Endothelial cell of hepatic sinusoid (primary cell): ENCODE measurements at regions not wholly inside any gene's neighbourhood (a gene's known extent, or its start where the extent isn't known, plus 50 kb on each side); places are given as distances from the start of the nearest gene placed in this dataset.
"Not testable (repeated sequence)": the region's sequence is repeated elsewhere in the genome, so short reads cannot be mapped to it uniquely, and the experiment has no call there.

Experiments used
- in situ Hi-C: cut with HindIII; loops from 2 replicates; pipeline ENCODE4 v1.10.0; 2017; ENCODE audit warnings: low sequenced_read_pairs

DNA sequence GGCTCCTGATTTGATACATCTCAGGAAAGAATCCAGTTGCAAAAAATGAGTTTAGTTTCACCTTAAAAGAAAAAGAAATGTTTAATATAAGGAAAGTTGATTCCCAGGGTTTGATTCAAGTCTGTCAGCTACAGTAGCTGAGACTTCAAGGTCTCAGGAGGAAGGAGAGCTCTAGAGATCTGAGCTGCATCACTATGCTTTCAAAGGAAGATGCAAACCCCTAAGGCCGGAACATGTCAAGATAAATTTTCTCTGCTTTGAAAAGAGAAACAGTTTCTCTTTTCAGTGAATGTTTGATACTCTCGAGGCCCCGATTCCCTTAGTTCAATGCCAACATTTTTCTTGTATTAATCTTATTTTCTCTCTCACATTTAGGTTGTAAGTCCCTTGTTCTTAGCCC, 128.6 kb downstream of the RGPD3 start:
- in situ Hi-C loops: no loop called here

DNA sequence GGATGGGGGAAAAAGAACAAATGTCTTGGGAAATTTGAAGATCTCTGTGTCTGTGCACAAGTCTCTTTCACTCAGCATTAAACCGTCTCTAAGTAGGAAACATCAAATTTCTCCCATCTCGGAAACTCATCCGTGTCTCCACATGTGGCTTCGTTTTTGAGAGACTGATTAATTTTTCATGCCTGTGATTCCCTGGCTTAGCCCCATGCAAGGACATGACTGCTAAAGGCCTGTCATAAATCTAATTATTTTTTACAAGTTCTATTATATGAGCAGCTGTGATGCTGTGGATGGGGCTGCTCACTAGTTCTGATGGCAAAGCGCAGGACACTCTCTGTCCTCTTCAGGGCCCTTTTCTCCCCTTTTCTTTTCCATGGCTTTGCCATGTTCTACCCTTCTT, 129.1 kb downstream of the RGPD3 start:
- in situ Hi-C loops: no loop called here

DNA sequence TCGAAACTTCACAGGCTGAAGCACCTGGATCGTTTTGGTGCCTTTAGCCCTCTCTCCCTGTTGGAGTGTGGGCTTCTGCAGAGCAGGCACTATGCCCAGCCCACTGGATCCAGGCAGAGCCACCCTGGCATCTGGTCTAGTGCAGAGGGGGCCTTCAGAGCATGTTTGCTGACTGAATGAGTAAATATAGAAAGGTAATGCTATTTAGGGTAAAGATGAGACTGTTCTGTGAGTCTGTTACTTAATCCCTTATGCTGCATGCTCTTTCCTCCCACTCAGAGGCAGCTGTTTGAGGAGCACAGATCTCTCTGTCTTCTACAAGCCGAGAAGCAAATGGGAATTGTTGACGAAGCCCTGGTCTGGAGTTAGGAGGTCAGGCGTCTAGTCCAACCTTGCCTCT, 130.2 kb downstream of the RGPD3 start:
- in situ Hi-C loops: no loop called here

DNA sequence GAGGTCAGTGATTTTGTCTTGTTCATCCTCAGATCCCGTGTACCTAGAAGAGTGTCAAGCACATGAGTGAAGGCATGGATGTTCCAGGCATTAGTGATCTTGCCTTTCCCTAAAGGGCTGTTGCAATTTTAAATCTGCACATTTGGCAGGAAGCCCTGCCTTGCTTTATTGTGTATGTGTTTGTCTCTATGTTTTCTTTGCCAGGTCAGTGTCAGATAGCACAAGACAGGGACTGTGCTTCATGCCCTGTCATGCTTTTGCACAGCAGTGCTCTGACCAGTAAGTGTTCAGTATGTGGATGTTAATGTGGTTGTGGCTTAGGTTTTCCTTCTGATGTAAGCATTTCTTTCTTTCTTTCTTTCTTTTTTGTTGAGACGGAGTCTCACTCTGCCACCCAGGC, 131.5 kb downstream of the RGPD3 start:
- in situ Hi-C loops: no loop called here

DNA sequence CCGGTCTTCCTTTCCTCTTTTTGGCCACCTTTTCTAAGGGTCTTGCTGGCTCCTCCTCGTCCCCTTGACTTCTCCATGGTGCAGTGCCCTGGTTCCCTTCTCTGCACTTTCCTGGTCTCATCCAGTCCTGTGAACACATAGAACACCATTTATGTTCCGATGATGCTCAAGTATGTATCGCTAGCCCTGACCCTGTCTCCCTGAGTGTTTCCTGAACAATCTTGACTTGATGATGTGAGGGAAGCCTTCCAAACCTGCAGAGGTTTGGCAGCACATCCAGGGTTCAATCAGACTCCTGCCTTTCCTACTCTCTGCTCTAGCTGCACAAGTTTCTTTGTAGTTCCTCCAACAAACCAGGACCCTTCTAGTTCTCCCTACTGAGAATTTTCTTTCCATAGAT, 132.1 kb downstream of the RGPD3 start:
- in situ Hi-C loops: no loop called here

DNA sequence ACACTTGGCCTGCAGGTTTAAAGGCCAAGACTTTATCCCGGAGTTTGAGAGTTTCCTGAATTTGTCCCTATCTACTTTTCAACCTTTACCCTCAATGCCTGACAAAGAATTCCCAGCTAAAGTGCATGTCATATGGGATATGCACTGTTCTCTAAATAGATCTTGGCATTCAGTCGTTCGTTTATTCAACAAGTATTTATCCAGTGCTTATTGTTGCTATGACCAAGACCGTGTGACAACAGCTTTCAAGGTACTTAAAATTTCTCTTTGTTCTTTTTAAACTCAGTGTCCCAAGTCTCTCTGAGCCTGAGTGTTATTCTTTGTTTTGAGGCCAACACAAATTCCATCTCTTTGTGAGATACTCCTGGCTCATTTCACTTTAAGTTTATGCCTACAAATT, 133.4 kb downstream of the RGPD3 start:
- in situ Hi-C loops: no loop called here

DNA sequence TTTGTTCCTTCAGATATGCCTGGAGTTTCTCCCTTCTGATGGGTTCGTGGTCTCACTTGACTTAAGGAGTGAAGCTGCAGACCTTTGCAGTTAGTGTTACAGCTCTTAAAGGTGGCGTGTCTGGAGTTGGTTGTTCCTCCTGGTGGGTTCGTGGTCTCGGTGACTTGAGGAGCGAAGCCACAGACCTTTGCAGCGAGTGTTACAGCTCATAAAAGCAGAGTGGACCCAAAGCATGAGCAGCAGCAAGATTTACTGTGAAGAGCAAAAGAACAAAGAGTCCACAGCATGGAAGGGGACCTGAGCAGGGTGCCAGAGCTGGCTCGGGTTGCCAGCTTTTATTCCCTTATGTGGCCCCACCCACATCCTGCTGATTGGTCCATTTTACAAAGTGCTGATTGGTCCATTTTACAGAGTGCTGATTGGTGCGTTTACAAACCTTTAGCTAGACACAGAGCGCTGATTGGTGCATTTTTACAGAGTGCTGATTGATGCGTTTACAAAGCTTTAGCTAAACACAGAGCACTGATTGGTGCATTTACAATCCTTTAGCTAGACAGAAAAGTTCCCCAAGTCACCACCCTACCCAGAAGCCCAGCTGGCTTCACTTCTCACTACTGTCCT, 134.8 kb downstream of the RGPD3 start:
- in situ Hi-C loops: not testable (repeated sequence)

DNA sequence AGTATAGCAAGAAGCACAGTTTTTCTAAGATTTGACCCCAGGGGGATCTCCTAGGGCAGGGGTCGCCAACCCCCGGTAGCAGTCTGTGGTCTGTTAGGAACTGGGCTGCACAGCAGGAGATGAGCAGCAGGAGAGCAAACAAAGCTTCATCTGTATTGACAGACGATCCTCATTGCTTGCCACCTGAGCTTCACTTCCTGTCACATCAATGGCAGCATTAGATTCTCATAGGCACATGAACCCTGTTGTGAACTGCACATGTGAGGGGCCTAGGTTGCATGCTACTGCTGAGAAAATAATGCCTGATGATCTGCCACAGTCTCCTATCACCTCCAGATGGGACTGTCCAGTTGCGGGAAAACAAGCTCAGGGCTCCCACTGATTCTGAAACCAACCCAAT, 136.2 kb downstream of the RGPD3 start:
- in situ Hi-C loops: no loop called here

DNA sequence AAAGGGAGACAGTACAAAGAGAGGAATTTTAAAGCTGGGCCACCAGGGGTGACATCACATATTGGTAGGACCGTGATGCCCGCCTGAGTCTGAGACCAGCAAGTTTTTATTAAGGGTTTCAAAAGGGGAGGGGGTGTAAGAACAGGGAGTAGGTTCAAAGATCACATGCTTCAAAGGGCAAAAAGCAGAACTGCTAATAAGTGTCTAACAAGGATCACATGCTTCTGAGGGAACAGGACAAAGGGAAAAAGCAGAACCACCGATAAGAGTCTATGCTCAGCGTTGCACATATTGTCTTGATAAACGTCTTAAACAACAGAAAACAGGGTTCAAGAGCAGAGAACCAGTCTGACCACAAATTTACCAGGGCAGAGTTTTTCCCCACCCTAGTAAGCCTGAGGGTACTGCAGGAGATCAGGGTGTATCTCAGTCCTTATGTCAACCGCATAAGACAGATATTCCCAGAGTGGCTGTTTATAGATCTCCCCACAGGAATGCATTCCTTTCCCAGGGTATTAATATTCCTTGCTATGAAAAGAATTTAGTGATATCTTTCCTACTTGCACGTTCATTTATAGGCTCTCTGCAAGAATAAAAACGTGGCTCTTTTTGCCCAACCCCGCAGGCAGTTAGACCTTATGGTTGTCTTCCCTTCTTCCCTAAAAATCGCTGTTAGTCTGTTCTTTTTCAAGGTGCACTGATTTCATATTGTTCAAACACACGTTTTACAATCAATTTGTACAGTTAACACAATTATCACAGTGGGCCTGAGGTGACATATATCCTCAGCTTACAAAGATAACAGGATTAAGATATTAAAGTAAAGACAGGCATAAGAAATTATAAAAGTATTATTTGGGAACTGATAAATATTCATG, 136.5 kb upstream of the UXS1 start:
- in situ Hi-C loops: not testable (repeated sequence)

DNA sequence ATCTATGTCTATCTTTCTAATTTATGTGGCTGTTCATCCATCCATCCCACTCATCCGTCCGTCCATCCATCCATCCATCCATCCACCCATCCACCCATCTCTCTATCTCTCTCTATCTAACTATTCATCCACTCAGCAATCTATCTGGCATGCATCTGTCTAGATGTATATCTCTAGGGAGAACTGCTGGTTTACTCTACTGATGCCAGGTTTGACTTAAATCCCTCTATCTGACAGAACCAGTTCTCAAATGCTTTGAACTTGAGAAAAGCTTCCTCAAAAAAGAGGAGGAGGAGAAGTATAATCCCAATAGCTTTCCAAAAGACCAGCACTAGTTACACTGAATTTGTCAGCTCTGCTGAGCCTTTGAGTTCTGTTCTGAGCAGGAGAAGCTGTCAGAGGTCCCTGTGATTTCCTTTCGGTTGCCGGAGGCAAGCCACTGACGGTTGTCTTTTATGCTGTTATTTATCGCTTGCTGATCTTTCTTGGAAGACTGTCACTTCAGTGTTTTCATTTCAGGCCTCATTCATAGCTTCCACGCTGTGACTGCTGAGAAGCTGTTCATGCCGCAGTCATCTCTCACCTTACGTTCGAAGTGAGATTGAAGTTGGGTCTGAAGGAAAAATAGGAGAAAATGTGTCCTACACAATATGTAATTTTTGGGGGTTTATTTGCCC, 129.4 kb upstream of the UXS1 start:
- in situ Hi-C loops: no loop called here

DNA sequence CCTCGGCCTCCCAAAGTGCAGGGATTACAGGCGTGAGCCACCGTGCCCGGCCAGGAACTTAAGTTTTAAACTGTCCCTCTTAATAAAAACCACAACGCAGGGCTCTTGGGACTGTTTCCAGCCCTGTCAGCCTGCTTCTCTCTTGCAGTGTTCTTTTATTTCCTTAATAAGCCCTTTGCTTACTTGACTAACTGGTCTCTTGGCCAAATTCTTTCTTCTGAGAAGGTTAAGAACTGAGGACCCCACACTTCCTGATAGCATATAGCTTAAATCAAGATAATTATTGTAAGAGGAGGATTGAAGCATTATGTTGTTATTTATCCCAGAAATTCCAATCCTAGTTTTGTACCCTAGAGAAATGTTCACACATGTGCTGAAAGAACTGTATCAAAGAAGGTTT, 128.2 kb upstream of the UXS1 start:
- in situ Hi-C loops: no loop called here

DNA sequence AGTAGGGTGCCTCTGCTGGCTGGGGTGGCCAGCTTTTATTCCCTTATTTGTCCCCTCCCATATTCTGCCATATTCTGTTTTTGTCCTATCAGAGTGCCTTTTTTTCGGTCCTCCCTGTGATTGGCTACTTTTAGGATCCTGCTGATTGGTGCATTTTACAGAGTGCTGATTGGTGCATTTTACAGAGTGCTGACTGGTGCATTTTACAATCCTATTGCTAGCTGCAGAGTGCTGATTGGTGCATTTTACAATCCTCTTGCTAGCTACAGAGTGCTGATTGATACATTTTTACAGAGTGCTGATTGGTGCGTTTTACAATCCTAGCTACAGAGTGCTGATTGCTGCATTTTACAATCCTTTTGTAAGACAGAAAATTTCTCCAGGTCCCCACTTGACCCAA, 126.3 kb upstream of the UXS1 start:
- in situ Hi-C loops: not testable (repeated sequence)

DNA sequence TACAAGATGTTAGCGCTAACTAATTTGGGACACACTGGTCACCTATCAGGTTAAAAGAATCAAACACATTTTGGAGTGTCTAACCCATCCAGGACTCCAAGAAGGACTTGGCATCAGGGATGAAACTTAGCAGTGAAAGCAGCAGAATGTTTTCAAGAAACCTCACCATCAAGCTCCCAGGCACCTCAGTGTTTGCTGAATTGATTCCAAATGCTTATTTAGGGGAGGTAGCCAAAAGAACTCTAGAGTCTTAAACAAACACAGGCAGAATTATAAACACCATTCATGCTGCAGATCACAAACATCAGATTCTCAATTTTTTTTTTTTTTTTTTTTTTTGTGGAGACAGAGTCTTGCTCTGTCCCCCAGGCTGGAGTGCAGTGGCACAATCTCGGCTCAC, 122.8 kb upstream of the UXS1 start:
- in situ Hi-C loops: no loop called here

DNA sequence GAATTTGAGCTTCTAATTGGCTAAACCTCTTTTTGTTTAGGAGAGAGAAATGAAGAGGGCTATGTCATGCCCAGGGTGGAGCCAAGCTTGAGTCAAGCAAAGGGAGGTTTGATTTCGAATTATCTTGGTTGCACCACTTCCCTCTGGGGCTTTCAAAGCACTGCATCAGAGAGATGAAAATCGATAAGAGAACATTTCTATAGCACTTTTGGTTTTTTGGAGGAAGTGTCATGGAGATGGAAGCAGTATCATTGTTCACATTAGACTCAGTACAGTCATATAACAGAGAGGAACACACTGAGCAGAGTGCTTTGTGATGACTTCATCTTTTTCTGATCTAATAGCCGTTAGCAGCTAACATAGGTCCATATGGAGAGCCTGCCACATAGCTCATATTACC, 120.3 kb upstream of the UXS1 start:
- in situ Hi-C loops: no loop called here

DNA sequence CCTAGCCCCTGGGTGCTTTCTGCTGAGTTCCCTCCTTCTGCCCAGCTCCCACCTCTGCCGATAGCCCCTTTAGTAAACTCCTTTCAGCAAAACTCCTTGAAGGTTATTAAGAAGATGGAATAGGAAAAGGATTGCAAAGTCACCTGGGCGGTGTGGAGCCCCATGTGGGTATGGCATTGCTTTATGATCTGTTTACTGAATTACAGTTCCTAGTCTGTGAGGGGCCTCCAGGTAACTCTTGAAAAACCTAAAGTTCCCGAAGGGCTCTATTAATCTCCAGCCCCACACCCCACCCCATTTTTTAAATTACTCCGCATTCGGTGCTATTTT, 116.9 kb upstream of the UXS1 start:
- in situ Hi-C loops: no loop called here

DNA sequence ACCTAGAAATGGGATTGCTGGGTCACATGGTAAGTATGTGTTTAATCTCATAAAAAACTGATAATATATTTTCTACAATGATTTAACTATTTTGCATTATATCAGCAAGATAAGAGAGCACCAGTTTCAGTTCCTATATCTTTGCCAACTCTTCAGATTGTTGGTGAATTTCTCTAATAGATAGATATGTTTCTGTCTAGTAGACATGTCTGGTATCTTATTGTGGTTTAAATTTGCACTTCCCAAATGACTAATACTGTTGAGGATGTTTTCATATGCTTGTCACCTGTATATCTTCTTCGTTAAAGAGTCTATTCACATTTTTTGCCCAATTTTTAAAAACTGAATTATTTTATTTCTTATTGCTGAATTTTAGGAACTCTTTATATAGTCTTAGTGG, 113.8 kb upstream of the UXS1 start:
- in situ Hi-C loops: no loop called here

DNA sequence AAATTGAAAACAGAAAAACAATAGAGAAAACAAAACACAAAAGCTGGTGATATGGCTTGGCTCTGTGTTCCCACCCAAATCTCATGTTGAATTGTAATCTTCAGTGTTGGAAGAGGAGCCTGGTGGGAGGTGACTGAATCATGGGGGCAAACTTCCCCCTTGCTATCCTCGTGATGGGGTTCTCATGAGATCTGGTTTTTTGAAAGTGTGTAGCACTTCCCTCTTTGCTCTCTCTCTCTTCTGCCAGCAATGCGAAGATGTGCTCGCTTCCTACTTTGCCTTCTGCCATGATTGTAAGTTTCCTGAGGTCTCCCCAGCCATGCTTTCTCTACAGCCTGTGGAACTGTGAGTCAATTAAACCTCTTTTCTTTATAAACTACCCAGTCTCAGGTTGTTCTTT, 112.3 kb upstream of the UXS1 start:
- in situ Hi-C loops: no loop called here

DNA sequence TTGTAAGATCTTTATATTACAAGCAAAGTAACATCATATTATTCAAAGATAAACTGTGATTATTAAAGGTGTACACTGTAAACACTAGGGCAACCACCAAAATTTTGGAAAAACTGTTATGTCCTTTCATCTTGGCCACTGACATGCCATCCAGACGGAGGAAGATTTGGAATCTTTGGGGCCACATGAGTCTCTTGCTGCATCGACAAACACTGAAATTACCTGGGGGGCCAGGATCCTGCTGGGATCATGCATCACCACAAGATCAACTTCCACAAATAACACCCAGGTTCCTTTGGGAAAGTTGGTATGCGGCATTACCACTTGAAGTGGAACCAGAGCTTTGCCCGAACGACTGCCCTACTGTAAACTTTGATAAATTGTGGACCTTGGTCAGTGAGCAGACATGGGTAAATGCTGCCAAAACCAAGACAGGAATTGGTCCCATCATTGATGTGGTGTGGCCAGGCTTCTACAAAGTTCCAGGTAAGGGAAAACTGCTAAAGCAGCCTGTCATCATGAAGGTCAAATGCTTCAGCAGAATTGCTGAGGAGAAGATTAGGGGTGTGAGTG, 110.6 kb upstream of the UXS1 start:
- in situ Hi-C loops: no loop called here

DNA sequence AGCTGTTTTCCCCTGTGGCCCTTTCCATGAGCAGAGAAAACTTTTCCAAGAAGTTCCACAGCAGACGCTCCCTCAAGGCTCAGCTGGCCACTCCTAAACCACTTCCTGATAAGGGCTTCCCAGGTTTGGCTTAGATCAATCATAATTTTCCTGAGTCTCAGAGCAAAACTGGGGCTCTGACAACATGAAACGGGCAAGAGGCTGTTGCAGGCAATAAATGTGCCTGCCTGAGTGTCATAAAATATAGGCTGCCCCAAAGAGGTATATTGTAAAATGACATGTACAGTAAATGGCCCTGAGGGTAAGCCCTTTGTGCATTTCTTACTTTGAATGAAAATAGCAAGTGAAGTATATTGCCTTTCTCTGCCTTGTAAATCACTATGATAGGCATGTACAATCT, 105.6 kb upstream of the UXS1 start:
- in situ Hi-C loops: no loop called here

DNA sequence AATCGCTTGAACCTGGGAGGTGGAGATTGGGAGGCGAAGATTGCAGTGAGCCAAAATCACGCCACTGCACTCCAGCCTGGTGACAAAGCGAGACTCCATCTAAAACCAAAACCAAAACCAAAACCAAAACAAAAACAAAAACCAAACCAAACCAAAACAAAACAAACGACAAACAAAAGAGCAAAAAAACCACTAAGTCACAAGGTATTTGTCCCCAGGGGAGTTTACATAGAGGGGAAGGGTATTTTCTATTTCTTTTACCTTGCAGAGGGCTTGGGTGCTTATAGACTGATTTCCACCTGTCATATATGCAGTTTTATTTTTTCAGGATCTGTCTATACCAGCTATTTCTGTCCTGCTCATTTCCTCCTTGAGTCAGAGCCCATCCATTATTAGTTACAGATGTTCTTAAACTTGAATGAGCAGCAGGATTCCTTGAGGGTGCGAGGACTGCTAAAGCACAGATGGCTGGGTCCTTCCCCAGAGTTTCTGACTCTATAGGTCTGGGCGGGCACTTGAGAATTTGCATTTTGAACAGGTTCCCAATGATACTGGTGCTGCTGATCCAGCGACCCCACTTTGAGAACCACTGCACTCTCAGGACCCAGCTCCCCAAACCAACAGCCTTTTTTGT, 102.2 kb upstream of the UXS1 start:
- in situ Hi-C loops: no loop called here

DNA sequence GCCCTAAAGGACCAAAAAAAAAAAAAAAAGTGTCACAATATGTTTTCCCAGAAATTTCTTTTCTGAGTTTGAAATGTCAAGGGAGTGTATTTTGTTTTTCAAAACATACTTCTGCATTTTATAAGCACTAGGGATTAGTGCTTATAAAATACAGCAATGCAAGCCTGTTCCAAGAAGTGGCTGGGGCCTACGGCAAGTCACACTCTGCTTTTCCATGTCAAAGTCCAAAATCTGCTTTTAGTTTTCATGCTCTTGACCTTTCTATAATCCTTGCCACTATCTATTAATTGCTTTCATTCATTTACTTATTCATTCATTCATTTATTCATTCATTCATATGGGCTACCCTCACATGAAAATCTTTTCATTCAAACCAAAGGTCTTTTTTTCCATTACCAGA, 100.1 kb upstream of the UXS1 start:
- in situ Hi-C loops: no loop called here
